GM23338 (cell line): ENCODE measurements at regions not wholly inside any gene's neighbourhood (a gene's known extent, or its start where the extent isn't known, plus 50 kb on each side); places are given as distances from the start of the nearest gene placed in this dataset.

Experiments
- ATAC-seq: fragments of 200-7000 bp; cut with Tn5 transposase; 3 replicates; pipeline ENCODE4 v1.9.1; 2020
- DNase-seq: peaks from one replicate; pipeline ENCODE4 v3.0.0-alpha.2; 2015; ENCODE audit warnings: low spot score
- H2AFZ ChIP-seq: fragments of 200-600 bp; sonication (generic); 2 replicates; pipeline ENCODE4 v1.8.0; 2016; ENCODE audit warnings: antibody characterized with exemption, mild to moderate bottlenecking, moderate library complexity
- H3F3A ChIP-seq: fragments of 200-600 bp; sonication (generic); replicated peaks from 2 replicates; pipeline ENCODE4 v1.8.0; 2017; ENCODE audit warnings: antibody characterized with exemption, mixed run types, low read depth
- H3K27ac ChIP-seq: fragments of 200-600 bp; sonication (generic); 2 replicates; pipeline ENCODE4 v1.6.1; 2016; ENCODE audit warnings: low read depth
- H3K27me3 ChIP-seq: fragments of 200-600 bp; sonication (generic); 2 replicates; pipeline ENCODE4 v1.8.0; 2016; ENCODE audit warnings: mild to moderate bottlenecking, mixed run types, moderate library complexity; ENCODE audit not compliant: insufficient read depth
- H3K36me3 ChIP-seq: fragments of 200-600 bp; sonication (generic); 2 replicates; pipeline ENCODE4 v1.8.0; 2016; ENCODE audit warnings: mild to moderate bottlenecking; ENCODE audit not compliant: insufficient read depth
- H3K4me1 ChIP-seq: fragments of 200-600 bp; sonication (generic); 2 replicates; pipeline ENCODE4 v1.8.0; 2016; ENCODE audit warnings: mild to moderate bottlenecking, moderate library complexity; ENCODE audit not compliant: insufficient read depth
- H3K4me2 ChIP-seq: fragments of 200-600 bp; sonication (generic); 2 replicates; pipeline ENCODE4 v1.7.1; 2017; ENCODE audit warnings: mixed run types
- H3K4me3 ChIP-seq: fragments of 200-600 bp; sonication (generic); 2 replicates; pipeline ENCODE4 v1.6.1; 2016; ENCODE audit warnings: mixed run types
- H3K79me2 ChIP-seq: fragments of 200-600 bp; sonication (generic); replicated peaks from 2 replicates; pipeline ENCODE4 v1.8.0; 2017; ENCODE audit warnings: mild to moderate bottlenecking; ENCODE audit not compliant: insufficient read depth
- H3K9me2 ChIP-seq: fragments of 200-600 bp; sonication (generic); 2 replicates; pipeline ENCODE4 v1.8.0; 2017; ENCODE audit not compliant: insufficient read depth
- H4K20me1 ChIP-seq: fragments of 200-600 bp; sonication (generic); replicated peaks from 2 replicates; pipeline ENCODE4 v1.8.0; 2017; ENCODE audit warnings: mild to moderate bottlenecking; ENCODE audit not compliant: insufficient read depth
- H3K27ac Mint-ChIP-seq: 2 replicates; pipeline ENCODE4 v1.8.0; 2020; ENCODE audit warnings: inconsistent platforms, mild to moderate bottlenecking, moderate library complexity, mixed read lengths
- H3K27me3 Mint-ChIP-seq: 3 replicates; pipeline ENCODE4 v1.8.0; 2022; ENCODE audit warnings: low read depth, mild to moderate bottlenecking, moderate library complexity, mixed read lengths, inconsistent platforms; ENCODE audit not compliant: insufficient read depth, poor library complexity
- H3K36me3 Mint-ChIP-seq: 3 replicates; pipeline ENCODE4 v1.8.0; 2021; ENCODE audit warnings: low read depth, mild to moderate bottlenecking, inconsistent platforms, moderate library complexity, mixed read lengths
- H3K4me1 Mint-ChIP-seq: 3 replicates; pipeline ENCODE4 v1.8.0; 2020; ENCODE audit warnings: mild to moderate bottlenecking, inconsistent platforms, mixed read lengths
- H3K4me3 Mint-ChIP-seq: 3 replicates; pipeline ENCODE4 v1.8.0; 2021; ENCODE audit warnings: moderate library complexity, mild to moderate bottlenecking, inconsistent platforms, mixed read lengths
- H3K9me3 Mint-ChIP-seq: 3 replicates; pipeline ENCODE4 v1.8.0; 2020; ENCODE audit warnings: moderate library complexity, mild to moderate bottlenecking, inconsistent platforms, mixed read lengths
- CREB1 ChIP-seq: fragments of 250-450 bp; sonication (Bioruptor Pico); IDR thresholded peaks from 2 replicates; pipeline ENCODE4 v1.5.0; 2020; ENCODE audit warnings: low read depth, mild to moderate bottlenecking, moderate library complexity
- CTCF ChIP-seq, 2 experiments: fragments of 200-600 bp in 1 of 2; sonication (generic) in 1 of 2; conservative IDR thresholded peaks; 2 replicates each; pipeline versions ENCODE4 v1.5.1 to v1.6.1; 2016 to 2017; ENCODE audit warnings: antibody characterized with exemption in 2 of 2, low read depth in 2 of 2, mild to moderate bottlenecking in 2 of 2, moderate library complexity in 1 of 2
- ETS1 ChIP-seq: IDR thresholded peaks from 2 replicates; pipeline ENCODE4 v1.6.1; 2016; ENCODE audit warnings: antibody characterized with exemption
- EZH2 ChIP-seq: fragments of 200-600 bp; sonication (generic); IDR thresholded peaks from one replicate; pipeline ENCODE4 v1.8.0; 2017; ENCODE audit warnings: antibody characterized with exemption, mild to moderate bottlenecking, low read depth; ENCODE audit not compliant: unreplicated experiment
- EZH2phosphoT487 ChIP-seq: fragments of 200-600 bp; sonication (generic); IDR thresholded peaks from one replicate; pipeline ENCODE4 v1.8.1; 2018; ENCODE audit warnings: antibody characterized with exemption; ENCODE audit not compliant: unreplicated experiment
- JUNB ChIP-seq: IDR thresholded peaks from one replicate; pipeline ENCODE4 v1.6.1; 2016; ENCODE audit warnings: antibody characterized with exemption; ENCODE audit not compliant: unreplicated experiment
- NANOG ChIP-seq: IDR thresholded peaks from 2 replicates; pipeline ENCODE4 v1.6.1; 2016; ENCODE audit warnings: antibody characterized with exemption, borderline replicate concordance
- POLR2AphosphoS5 ChIP-seq: IDR thresholded peaks from 2 replicates; pipeline ENCODE4 v1.6.1; 2016; ENCODE audit warnings: antibody characterized with exemption, low read depth
- STAT1 ChIP-seq: IDR thresholded peaks from one replicate; pipeline ENCODE4 v1.6.1; 2016; ENCODE audit warnings: antibody characterized with exemption; ENCODE audit not compliant: unreplicated experiment
- ZNF114 ChIP-seq: fragments of 250-450 bp; sonication (Bioruptor Pico); IDR thresholded peaks from 2 replicates; pipeline ENCODE4 v1.5.0; 2020; ENCODE audit warnings: mild to moderate bottlenecking, moderate library complexity
- ZNF331 ChIP-seq: fragments of 250-450 bp; sonication (Bioruptor Pico); IDR thresholded peaks from 2 replicates; pipeline ENCODE4 v1.5.0; 2020; ENCODE audit warnings: low read depth, mild to moderate bottlenecking, moderate library complexity
- TF ChIP-seq, protein P1 (sequence below): fragments of 250-450 bp; sonication (Bioruptor Pico); IDR thresholded peaks from 2 replicates; pipeline ENCODE4 v1.5.0; 2020; ENCODE audit warnings: mild to moderate bottlenecking, moderate library complexity
- TF ChIP-seq, protein P2 (sequence below): IDR thresholded peaks from one replicate; pipeline ENCODE4 v1.6.1; 2018; ENCODE audit warnings: antibody characterized with exemption; ENCODE audit not compliant: unreplicated experiment

- no peak overlapping the region for H2AFZ ChIP-seq
- ATAC-seq (no peak), DNase-seq (no peak)
- TF ChIP-seq ZNF114 (CRISPR knock-in tag) = no peak
- no peak for TF ChIP-seq JUNB
- TF ChIP-seq, protein P1, sequence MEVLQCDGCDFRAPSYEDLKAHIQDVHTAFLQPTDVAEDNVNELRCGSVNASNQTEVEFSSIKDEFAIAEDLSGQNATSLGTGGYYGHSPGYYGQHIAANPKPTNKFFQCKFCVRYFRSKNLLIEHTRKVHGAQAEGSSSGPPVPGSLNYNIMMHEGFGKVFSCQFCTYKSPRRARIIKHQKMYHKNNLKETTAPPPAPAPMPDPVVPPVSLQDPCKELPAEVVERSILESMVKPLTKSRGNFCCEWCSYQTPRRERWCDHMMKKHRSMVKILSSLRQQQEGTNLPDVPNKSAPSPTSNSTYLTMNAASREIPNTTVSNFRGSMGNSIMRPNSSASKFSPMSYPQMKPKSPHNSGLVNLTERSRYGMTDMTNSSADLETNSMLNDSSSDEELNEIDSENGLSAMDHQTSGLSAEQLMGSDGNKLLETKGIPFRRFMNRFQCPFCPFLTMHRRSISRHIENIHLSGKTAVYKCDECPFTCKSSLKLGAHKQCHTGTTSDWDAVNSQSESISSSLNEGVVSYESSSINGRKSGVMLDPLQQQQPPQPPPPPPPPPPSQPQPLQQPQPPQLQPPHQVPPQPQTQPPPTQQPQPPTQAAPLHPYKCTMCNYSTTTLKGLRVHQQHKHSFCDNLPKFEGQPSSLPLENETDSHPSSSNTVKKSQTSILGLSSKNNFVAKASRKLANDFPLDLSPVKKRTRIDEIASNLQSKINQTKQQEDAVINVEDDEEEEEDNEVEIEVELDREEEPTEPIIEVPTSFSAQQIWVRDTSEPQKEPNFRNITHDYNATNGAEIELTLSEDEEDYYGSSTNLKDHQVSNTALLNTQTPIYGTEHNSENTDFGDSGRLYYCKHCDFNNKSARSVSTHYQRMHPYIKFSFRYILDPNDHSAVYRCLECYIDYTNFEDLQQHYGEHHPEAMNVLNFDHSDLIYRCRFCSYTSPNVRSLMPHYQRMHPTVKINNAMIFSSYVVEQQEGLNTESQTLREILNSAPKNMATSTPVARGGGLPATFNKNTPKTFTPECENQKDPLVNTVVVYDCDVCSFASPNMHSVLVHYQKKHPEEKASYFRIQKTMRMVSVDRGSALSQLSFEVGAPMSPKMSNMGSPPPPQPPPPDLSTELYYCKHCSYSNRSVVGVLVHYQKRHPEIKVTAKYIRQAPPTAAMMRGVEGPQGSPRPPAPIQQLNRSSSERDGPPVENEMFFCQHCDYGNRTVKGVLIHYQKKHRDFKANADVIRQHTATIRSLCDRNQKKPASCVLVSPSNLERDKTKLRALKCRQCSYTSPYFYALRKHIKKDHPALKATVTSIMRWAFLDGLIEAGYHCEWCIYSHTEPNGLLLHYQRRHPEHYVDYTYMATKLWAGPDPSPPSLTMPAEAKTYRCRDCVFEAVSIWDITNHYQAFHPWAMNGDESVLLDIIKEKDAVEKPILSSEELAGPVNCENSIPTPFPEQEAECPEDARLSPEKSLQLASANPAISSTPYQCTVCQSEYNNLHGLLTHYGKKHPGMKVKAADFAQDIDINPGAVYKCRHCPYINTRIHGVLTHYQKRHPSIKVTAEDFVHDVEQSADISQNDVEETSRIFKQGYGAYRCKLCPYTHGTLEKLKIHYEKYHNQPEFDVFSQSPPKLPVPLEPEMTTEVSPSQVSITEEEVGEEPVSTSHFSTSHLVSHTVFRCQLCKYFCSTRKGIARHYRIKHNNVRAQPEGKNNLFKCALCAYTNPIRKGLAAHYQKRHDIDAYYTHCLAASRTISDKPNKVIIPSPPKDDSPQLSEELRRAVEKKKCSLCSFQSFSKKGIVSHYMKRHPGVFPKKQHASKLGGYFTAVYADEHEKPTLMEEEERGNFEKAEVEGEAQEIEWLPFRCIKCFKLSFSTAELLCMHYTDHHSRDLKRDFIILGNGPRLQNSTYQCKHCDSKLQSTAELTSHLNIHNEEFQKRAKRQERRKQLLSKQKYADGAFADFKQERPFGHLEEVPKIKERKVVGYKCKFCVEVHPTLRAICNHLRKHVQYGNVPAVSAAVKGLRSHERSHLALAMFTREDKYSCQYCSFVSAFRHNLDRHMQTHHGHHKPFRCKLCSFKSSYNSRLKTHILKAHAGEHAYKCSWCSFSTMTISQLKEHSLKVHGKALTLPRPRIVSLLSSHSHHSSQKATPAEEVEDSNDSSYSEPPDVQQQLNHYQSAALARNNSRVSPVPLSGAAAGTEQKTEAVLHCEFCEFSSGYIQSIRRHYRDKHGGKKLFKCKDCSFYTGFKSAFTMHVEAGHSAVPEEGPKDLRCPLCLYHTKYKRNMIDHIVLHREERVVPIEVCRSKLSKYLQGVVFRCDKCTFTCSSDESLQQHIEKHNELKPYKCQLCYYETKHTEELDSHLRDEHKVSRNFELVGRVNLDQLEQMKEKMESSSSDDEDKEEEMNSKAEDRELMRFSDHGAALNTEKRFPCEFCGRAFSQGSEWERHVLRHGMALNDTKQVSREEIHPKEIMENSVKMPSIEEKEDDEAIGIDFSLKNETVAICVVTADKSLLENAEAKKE = no peak
- TF ChIP-seq EZH2phosphoT487 = no peak
- TF ChIP-seq ZNF331 (CRISPR knock-in tag) = no peak
- no peak for TF ChIP-seq CREB1 (CRISPR knock-in tag)
- no peak for TF ChIP-seq POLR2AphosphoS5
- TF ChIP-seq NANOG = no peak
- no peak for TF ChIP-seq CTCF (conservative IDR thresholded peaks at IDR 0.05; ENCODE audit: low read depth in 2 of 2)
- TF ChIP-seq EZH2 = no peak
- TF ChIP-seq STAT1 = no peak
- TF ChIP-seq ETS1 = no peak
- TF ChIP-seq, protein P2, sequence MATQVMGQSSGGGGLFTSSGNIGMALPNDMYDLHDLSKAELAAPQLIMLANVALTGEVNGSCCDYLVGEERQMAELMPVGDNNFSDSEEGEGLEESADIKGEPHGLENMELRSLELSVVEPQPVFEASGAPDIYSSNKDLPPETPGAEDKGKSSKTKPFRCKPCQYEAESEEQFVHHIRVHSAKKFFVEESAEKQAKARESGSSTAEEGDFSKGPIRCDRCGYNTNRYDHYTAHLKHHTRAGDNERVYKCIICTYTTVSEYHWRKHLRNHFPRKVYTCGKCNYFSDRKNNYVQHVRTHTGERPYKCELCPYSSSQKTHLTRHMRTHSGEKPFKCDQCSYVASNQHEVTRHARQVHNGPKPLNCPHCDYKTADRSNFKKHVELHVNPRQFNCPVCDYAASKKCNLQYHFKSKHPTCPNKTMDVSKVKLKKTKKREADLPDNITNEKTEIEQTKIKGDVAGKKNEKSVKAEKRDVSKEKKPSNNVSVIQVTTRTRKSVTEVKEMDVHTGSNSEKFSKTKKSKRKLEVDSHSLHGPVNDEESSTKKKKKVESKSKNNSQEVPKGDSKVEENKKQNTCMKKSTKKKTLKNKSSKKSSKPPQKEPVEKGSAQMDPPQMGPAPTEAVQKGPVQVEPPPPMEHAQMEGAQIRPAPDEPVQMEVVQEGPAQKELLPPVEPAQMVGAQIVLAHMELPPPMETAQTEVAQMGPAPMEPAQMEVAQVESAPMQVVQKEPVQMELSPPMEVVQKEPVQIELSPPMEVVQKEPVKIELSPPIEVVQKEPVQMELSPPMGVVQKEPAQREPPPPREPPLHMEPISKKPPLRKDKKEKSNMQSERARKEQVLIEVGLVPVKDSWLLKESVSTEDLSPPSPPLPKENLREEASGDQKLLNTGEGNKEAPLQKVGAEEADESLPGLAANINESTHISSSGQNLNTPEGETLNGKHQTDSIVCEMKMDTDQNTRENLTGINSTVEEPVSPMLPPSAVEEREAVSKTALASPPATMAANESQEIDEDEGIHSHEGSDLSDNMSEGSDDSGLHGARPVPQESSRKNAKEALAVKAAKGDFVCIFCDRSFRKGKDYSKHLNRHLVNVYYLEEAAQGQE = no peak
- no peaks in the 10 kb centered on the region for H3K4me1 ChIP-seq
- Mint-ChIP-seq H3K9me3 (no peaks in the 10 kb centered on the region), H3K4me3 (no peak overlapping the region), H3K27me3 (peaks cover 4% of the 10 kb centered on the region), H3K4me1 (peaks cover 2% of the 10 kb centered on the region; the same call in 1 of the 3 replicates), H3K27ac (no peak overlapping the region), H3K36me3 (no peaks in the 10 kb centered on the region)
- no peak overlapping the region for H3K27ac ChIP-seq
- no peaks in the 10 kb centered on the region; the same call in 1 of the 2 replicates for H3K36me3 ChIP-seq
- no peaks in the 10 kb centered on the region for H3K79me2 ChIP-seq
- no peaks in the 10 kb centered on the region for H4K20me1 ChIP-seq
- peaks cover 6% of the 10 kb centered on the region; the same call in 1 of the 2 replicates for H3K9me2 ChIP-seq
- no peak overlapping the region for H3K4me2 ChIP-seq
- no peaks in the 10 kb centered on the region for H3K27me3 ChIP-seq
- no peak overlapping the region for H3K4me3 ChIP-seq
- H3F3A ChIP-seq = no peaks in the 10 kb centered on the region
These were observed 305.2 kb downstream of the TXNL1 start for GRCh38 chr18:56333146-56333545.
